Endothelial cell of umbilical vein (primary cell): ENCODE measurements at regions not wholly inside any gene's neighbourhood (a gene's known extent, or its start where the extent isn't known, plus 50 kb on each side); places are given as distances from the start of the nearest gene placed in this dataset.

ENCODE experiments used
- BruUV-seq: library from RNA; stranded (reverse); fragments of 400-500 nt; replicated peaks from 2 replicates; lab custom pipeline; 2021; lab: Mats Ljungman, UMichigan
- CTCF ChIA-PET: fragments of 300-600, 350-600 bp; sonication (Branson Sonifier 250); formaldehyde crosslinking; loops from one replicate; lab custom pipeline; 2021; ENCODE audit warnings: antibody characterized with exemption, inconsistent platforms; lab: Charles Lee
- POLR2A ChIA-PET: fragments of 300-600, 350-600 bp; sonication (Branson Sonifier 250); formaldehyde crosslinking; loops from one replicate; lab custom pipeline; 2021; ENCODE audit warnings: antibody characterized with exemption, inconsistent platforms; lab: Charles Lee
- DNase-seq: peaks from one replicate; pipeline ENCODE4 v3.0.0-alpha.2; 2011; ENCODE audit warnings: low read depth, low spot score
- FAIRE-seq: peaks from 2 replicates; lab custom pipeline; 2011; peaks lifted over from hg19 to GRCh38; lab: Jason Lieb, UNC
- H2AFZ ChIP-seq: 2 replicates; pipeline ENCODE4 v1.6.0; 2012; ENCODE audit warnings: low read depth, low read length, control low read depth, inconsistent platforms
- H3K27ac ChIP-seq: 2 replicates; pipeline ENCODE4 v1.5.1; 2011; ENCODE audit warnings: low read depth, mild to moderate bottlenecking, control low read depth, low read length, moderate library complexity; ENCODE audit not compliant: insufficient read depth
- H3K27me3 ChIP-seq, 2 experiments: 2 replicates each; pipeline versions ENCODE4 v1.6.0 to v1.6.1; 2011; ENCODE audit warnings: low read length in 2 of 2, mixed read lengths in 1 of 2; ENCODE audit not compliant: control insufficient read depth in 2 of 2, insufficient read depth in 2 of 2
- H3K36me3 ChIP-seq, 2 experiments: 2 replicates in 1 of 2; 3 replicates in 1 of 2; pipeline ENCODE4 v1.5.1; 2011; ENCODE audit warnings: low read length in 2 of 2, mild to moderate bottlenecking in 1 of 2, moderate library complexity in 1 of 2; ENCODE audit not compliant: control insufficient read depth in 2 of 2, insufficient read depth in 2 of 2; ENCODE audit errors: extremely low read depth in 1 of 2
- H3K4me1 ChIP-seq: 3 replicates; pipeline ENCODE4 v1.5.1; 2011; ENCODE audit warnings: mild to moderate bottlenecking, low read length; ENCODE audit not compliant: control insufficient read depth, insufficient read depth; ENCODE audit errors: extremely low read depth
- H3K4me2 ChIP-seq: 2 replicates; pipeline ENCODE4 v1.6.1; 2011; ENCODE audit warnings: low read length, control low read depth, mixed read lengths; ENCODE audit not compliant: insufficient read depth
- H3K4me3 ChIP-seq, 3 experiments: fragments of 200-600 bp in 1 of 3; sonication (generic), shearing (Covaris generic) in 1 of 3; replicated peaks in 1 of 3; 2 replicates each; pipeline ENCODE4 v1.5.1; 2011 to 2016; ENCODE audit warnings: control low read depth in 3 of 3, low read length in 3 of 3, mild to moderate bottlenecking in 2 of 3, inconsistent platforms in 1 of 3, low read depth in 1 of 3, moderate library complexity in 1 of 3; ENCODE audit not compliant: insufficient read depth in 1 of 3
- H3K79me2 ChIP-seq: 2 replicates; pipeline ENCODE4 v1.6.0; 2012; ENCODE audit warnings: low read length, inconsistent platforms; ENCODE audit not compliant: control insufficient read depth, insufficient read depth
- H3K9ac ChIP-seq: replicated peaks from 2 replicates; pipeline ENCODE3; 2011; ENCODE audit warnings: low read length, control low read depth; ENCODE audit not compliant: insufficient read depth; ENCODE audit errors: extremely low read depth
- H3K9me1 ChIP-seq: replicated peaks from 3 replicates; pipeline ENCODE4 v1.6.0; 2011; ENCODE audit warnings: mild to moderate bottlenecking, low read length; ENCODE audit not compliant: control insufficient read depth, insufficient read depth; ENCODE audit errors: extremely low read depth
- H3K9me3 ChIP-seq: replicated peaks from 2 replicates; pipeline ENCODE4 v1.5.1; 2012; ENCODE audit warnings: low read length, inconsistent platforms; ENCODE audit not compliant: control insufficient read depth, insufficient read depth
- H4K20me1 ChIP-seq: replicated peaks from 2 replicates; pipeline ENCODE3; 2011; ENCODE audit warnings: mild to moderate bottlenecking, low read length; ENCODE audit not compliant: control insufficient read depth, insufficient read depth; ENCODE audit errors: extremely low read depth
- CTCF ChIP-seq, 2 donors: IDR thresholded peaks; 1 replicate in 1 of 2; 2 replicates in 1 of 2; pipeline ENCODE4 v1.5.1; 2011; ENCODE audit warnings: low read length in 2 of 2, mild to moderate bottlenecking in 2 of 2, moderate library complexity in 2 of 2, control low read depth in 1 of 2, inconsistent platforms in 1 of 2, low read depth in 1 of 2; ENCODE audit not compliant: insufficient read depth in 1 of 2; ENCODE audit errors: extremely low read depth in 1 of 2
- EZH2 ChIP-seq: IDR thresholded peaks from 2 replicates; pipeline ENCODE4 v1.6.1; 2012; ENCODE audit warnings: borderline replicate concordance, low read depth, mild to moderate bottlenecking, moderate library complexity, low read length, inconsistent platforms; ENCODE audit not compliant: severe bottlenecking
- FOS ChIP-seq: IDR thresholded peaks from 2 replicates; pipeline ENCODE4 v1.6.1; 2011; ENCODE audit warnings: mild to moderate bottlenecking, low read length, moderate library complexity, borderline replicate concordance; ENCODE audit not compliant: insufficient read depth
- GATA2 ChIP-seq: IDR thresholded peaks from 2 replicates; pipeline ENCODE4 v1.7.0; 2011; ENCODE audit warnings: low read depth, mild to moderate bottlenecking, moderate library complexity, mixed read lengths, low read length; ENCODE audit not compliant: insufficient read length, insufficient read depth
- JUN ChIP-seq: IDR thresholded peaks from 2 replicates; pipeline ENCODE4 v1.6.1; 2011; ENCODE audit warnings: borderline replicate concordance, low read depth; ENCODE audit not compliant: insufficient read length, insufficient read depth
- MYC ChIP-seq: IDR thresholded peaks from one replicate; pipeline ENCODE4 v1.6.1; 2011; ENCODE audit warnings: mild to moderate bottlenecking, low read depth, low read length
- POLR2A ChIP-seq: IDR thresholded peaks from 2 replicates; pipeline ENCODE4 v1.6.1; 2012; ENCODE audit warnings: low read depth, mild to moderate bottlenecking, control low read depth, low read length
- POLR2AphosphoS5 ChIP-seq: IDR thresholded peaks from 2 replicates; pipeline ENCODE4 v1.6.1; 2012; ENCODE audit warnings: low read depth, mild to moderate bottlenecking, control low read depth, low read length, moderate library complexity; ENCODE audit not compliant: insufficient read depth
- dilution Hi-C: fragments of 300-500 bp; cut with MboI; formaldehyde crosslinking; loops from one replicate; pipeline ENCODE4 v1.15.0; 2019; ENCODE audit warnings: low sequenced_read_pairs; ENCODE audit not compliant: extremely low pct_ligation_motif_present
- intact Hi-C: fragments of 100-400 bp; cut with micrococcal nuclease; formaldehyde crosslinking; loops from one replicate; pipeline ENCODE4 v1.10.0; 2022

GRCh38 chr5:144092508-144092907, 78.0 kb downstream of the YIPF5 start:
- Histone ChIP-seq H3K4me3 (no peak overlapping the region), H3K27me3 (no peaks in the 10 kb centered on the region), H3K79me2 (no peaks in the 10 kb centered on the region), H4K20me1 (no peaks in the 10 kb centered on the region), H3K36me3 (no peaks in the 10 kb centered on the region), H3K27ac (no peak overlapping the region), H2AFZ (no peak overlapping the region), H3K4me1 (peaks cover 19% of the 10 kb centered on the region), H3K9me3 (no peaks in the 10 kb centered on the region), H3K4me2 (no peak overlapping the region), H3K9ac (no peak overlapping the region), H3K9me1 (no peaks in the 10 kb centered on the region)
- ChIA-PET CTCF (no interaction called here), POLR2A (no interaction called here)
- intact Hi-C loops (no loop called here), dilution Hi-C loops (no loop called here)
- no peak for TF ChIP-seq JUN
- no peak for TF ChIP-seq FOS
- TF ChIP-seq POLR2AphosphoS5: no peak
- TF ChIP-seq POLR2A: no peak
- no peak for TF ChIP-seq MYC
- no peak for TF ChIP-seq GATA2
- TF ChIP-seq EZH2: no peak
- no peak for TF ChIP-seq CTCF (IDR thresholded peaks at IDR 0.05; ENCODE audit: extremely low read depth in 1 of 2, insufficient read depth in 1 of 2, low read depth in 1 of 2, low read length in 2 of 2)
- DNase-seq (no peak), FAIRE-seq (no peak)
- no TSS peak for BruUV-seq
